Upper lobe of right lung (tissue), 1 donor: ENCODE measurements at regions not wholly inside any gene's neighbourhood (a gene's known extent, or its start where the extent isn't known, plus 50 kb on each side); places are given as distances from the start of the nearest gene placed in this dataset.
A peak's percentile ranks its signal among the peaks of the same experiment; 100 is the strongest.

Experiments used
- ATAC-seq: fragments of 200-7000 bp; cut with Tn5 transposase; one replicate; pipeline ENCODE4 v1.9.1; 2020; ENCODE audit warnings: mild to moderate bottlenecking, moderate library complexity
- DNase-seq: peaks from one replicate; pipeline ENCODE4 v3.0.0-alpha.2; 2020
- H3K27ac ChIP-seq: fragments of 200-600 bp; one replicate; pipeline ENCODE4 v1.8.0; 2022
- H3K27me3 ChIP-seq: fragments of 200-600 bp; one replicate; pipeline ENCODE4 v1.8.0; 2022; ENCODE audit warnings: mild to moderate bottlenecking
- H3K36me3 ChIP-seq: fragments of 200-600 bp; one replicate; pipeline ENCODE4 v1.8.0; 2022
- H3K4me1 ChIP-seq: fragments of 200-600 bp; one replicate; pipeline ENCODE4 v1.8.0; 2022
- H3K4me3 ChIP-seq: fragments of 200-600 bp; one replicate; pipeline ENCODE4 v1.8.0; 2022; ENCODE audit warnings: mild to moderate bottlenecking
- H3K9me3 ChIP-seq: fragments of 200-600 bp; one replicate; pipeline ENCODE4 v1.8.0; 2022
- CTCF ChIP-seq: fragments of 200-600 bp; IDR thresholded peaks from one replicate; pipeline ENCODE4 v1.8.0; 2022; ENCODE audit warnings: antibody characterized with exemption
- intact Hi-C: fragments of 100-400 bp; cut with DNase I; formaldehyde crosslinking; loops from one replicate; pipeline ENCODE4 v1.11.0; 2022
- donor health status: DM: no; HTN: yes; CAD: no; lungs with severe emphysema.

- no peak for TF ChIP-seq CTCF
- ATAC-seq (no peak), DNase-seq (no peak)
- no peaks in the 10 kb centered on the region for H3K9me3 ChIP-seq
- no peaks in the 10 kb centered on the region for H3K36me3 ChIP-seq
- no peaks in the 10 kb centered on the region for H3K4me1 ChIP-seq
- intact Hi-C loops, result no loop called here
- no peak overlapping the region for H3K4me3 ChIP-seq
- no peak overlapping the region for H3K27ac ChIP-seq
- no peaks in the 10 kb centered on the region for H3K27me3 ChIP-seq
Measured at GRCh38 chr10:30227481-30227880, 121.6 kb downstream of the MTPAP start.

GRCh38 chr10:30219971-30220751 lies 128.9 kb downstream of the MTPAP start:
- DNase-seq (no peak), ATAC-seq (peak; percentile 84)
- Histone ChIP-seq H3K27ac (peak overlapping the region; percentile 53), H3K4me1 (peaks cover 10% of the 10 kb centered on the region), H3K27me3 (no peaks in the 10 kb centered on the region), H3K36me3 (no peaks in the 10 kb centered on the region), H3K4me3 (peak overlapping the region; percentile 14), H3K9me3 (no peaks in the 10 kb centered on the region)
- TF ChIP-seq CTCF, result no peak
- intact Hi-C loops, result no loop called here

GRCh38 chr10:30216821-30217220 lies 132.3 kb downstream of the MTPAP start:
- no peak for ATAC-seq
- no peaks in the 10 kb centered on the region for H3K36me3 ChIP-seq

GRCh38 chr10:30215623-30216022 lies 133.5 kb downstream of the MTPAP start:
- no peaks in the 10 kb centered on the region for H3K9me3 ChIP-seq
- H3K4me3 ChIP-seq, result no peak overlapping the region
- no peaks in the 10 kb centered on the region for H3K27me3 ChIP-seq
- no peak overlapping the region for H3K27ac ChIP-seq
- peaks cover 8% of the 10 kb centered on the region for H3K4me1 ChIP-seq
- ATAC-seq (peak; percentile 47), DNase-seq (no peak)
- no peak for TF ChIP-seq CTCF
- H3K36me3 ChIP-seq, result no peaks in the 10 kb centered on the region
- intact Hi-C loops, result no loop called here

More at GRCh38 chr10:30216821-30217220, 132.3 kb downstream of the MTPAP start:
- no peaks in the 10 kb centered on the region for H3K9me3 ChIP-seq
- no peaks in the 10 kb centered on the region for H3K27me3 ChIP-seq
- TF ChIP-seq CTCF, result no peak
- intact Hi-C loops, result no loop called here
- DNase-seq, result no peak
- H3K27ac ChIP-seq, result no peak overlapping the region
- no peak overlapping the region for H3K4me3 ChIP-seq
- H3K4me1 ChIP-seq, result peaks cover 10% of the 10 kb centered on the region

GRCh38 chr10:30215141-30215540 lies 133.9 kb downstream of the MTPAP start:
- Histone ChIP-seq H3K36me3 (no peaks in the 10 kb centered on the region), H3K4me3 (no peak overlapping the region), H3K9me3 (no peaks in the 10 kb centered on the region), H3K27me3 (no peaks in the 10 kb centered on the region), H3K27ac (no peak overlapping the region), H3K4me1 (peaks cover 5% of the 10 kb centered on the region)
- DNase-seq (no peak), ATAC-seq (no peak)
- no peak for TF ChIP-seq CTCF
- intact Hi-C loops, result no loop called here
